ENCODE measurements at regions not wholly inside any gene's neighbourhood (a gene's known extent, or its start where the extent isn't known, plus 50 kb on each side); places are given as distances from the start of the nearest gene placed in this dataset.

DNA sequence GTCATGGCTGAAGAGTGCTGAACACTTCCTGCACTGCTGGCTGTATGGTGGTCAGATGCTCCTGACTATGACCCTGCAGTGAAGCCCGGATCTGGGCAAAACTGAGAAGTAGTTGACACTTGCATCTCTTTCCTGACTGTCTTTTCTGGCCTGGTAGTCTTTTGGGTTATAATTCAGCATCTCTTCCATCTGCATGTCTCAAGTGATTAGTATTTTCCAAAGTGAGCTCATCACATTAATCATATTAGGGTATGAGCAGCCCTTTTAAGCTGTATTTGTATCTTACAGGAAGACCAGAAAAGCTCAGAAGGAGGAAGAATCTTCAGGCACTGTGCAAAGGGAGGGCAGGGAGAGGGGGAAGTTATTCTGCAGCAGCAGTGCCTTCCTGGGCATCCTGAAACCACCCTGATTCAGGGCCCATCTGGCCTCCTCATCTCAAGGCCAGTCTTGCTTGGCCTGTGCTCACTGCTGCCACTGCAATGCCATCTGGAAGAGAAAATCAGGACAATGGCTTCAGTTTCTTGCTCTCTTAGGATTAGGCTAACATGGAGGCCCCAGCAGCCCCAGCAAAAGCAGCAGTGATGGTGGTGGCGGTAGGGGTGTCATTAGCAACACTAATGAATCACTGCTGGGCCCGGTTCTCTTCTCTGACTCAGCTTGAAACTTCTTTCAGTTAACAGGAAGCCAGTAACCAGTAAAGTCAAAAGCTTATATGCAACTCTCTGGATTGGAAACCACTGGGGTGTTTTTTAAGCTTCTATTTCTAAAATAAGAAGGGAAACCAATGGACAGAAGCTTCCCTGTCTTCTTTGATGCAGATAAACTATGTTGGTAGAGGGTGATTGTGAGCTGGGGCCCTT, 63.3 kb upstream of the WDR26 start:
- Histone ChIP-seq H3K9ac (ENCODE audit: low read length) (peak overlapping the region; percentile 49), H3K4me2 (ENCODE audit: low read length) (peak overlapping the region; percentile 86), H3K79me2 (ENCODE audit: low read length) (no peaks in the 10 kb centered on the region), H3K27ac (ENCODE audit: low read length) (peak overlapping the region; percentile 92), H3K4me1 (ENCODE audit: low read length) (peaks cover 57% of the 10 kb centered on the region), H4K20me1 (ENCODE audit: insufficient read depth, low read length) (no peaks in the 10 kb centered on the region), H3K27me3 (ENCODE audit: low read depth, low read length) (no peaks in the 10 kb centered on the region), H3K4me3 (ENCODE audit: low read length) (peak overlapping the region; percentile 53), H3K9me3 (ENCODE audit: insufficient read depth, low read length) (peaks cover 4% of the 10 kb centered on the region; the same call in 1 of the 2 replicates), H3K36me3 (replicated peaks; ENCODE audit: low read depth, low read length) (peaks cover 7% of the 10 kb centered on the region), H2AFZ (ENCODE audit: low read depth, low read length) (peak overlapping the region; percentile 58)
- TF ChIP-seq CTCF (IDR thresholded peaks at IDR 0.05; ENCODE audit: low read depth, low read length) (no peak), EZH2phosphoT487 (IDR thresholded peaks at IDR 0.05; ENCODE audit: low read depth) (no peak)

DNA sequence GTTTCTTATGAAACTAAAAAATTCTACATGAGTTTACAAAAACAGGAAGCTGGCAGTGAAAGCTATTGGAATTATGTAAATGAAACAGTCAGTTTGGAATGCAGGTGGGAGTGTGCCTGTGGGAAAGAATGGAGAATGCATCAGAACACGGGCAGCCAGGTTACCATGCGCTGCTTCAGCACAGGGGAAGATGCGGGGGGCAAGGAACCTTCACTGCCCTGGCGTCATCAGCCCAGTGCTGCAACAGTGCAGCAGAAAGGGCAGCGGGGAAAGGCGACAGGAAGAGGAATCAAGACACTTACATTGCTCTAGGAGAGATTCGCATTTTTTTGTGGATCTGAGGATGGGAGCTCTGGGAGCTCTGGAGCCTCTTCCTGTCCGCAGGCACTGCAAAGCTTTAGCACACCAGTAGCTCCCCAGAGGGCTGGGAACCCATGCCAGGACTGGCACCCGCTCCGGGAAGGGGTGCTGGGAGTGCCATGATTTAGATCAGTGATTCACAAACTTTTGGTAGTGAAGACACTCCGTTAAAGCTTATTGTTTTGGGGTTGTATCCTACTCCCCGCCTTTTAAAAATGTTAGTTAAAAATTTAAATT, 64.1 kb upstream of the WDR26 start:
- H4K20me1 ChIP-seq (ENCODE audit: insufficient read depth, low read length) = no peaks in the 10 kb centered on the region
- peak overlapping the region; percentile 58 for H2AFZ ChIP-seq (ENCODE audit: low read depth, low read length)
- peaks cover 4% of the 10 kb centered on the region; the same call in 1 of the 2 replicates for H3K9me3 ChIP-seq (ENCODE audit: insufficient read depth, low read length)
- H3K36me3 ChIP-seq (replicated peaks; ENCODE audit: low read depth, low read length) = peaks cover 7% of the 10 kb centered on the region
- peaks cover 64% of the 10 kb centered on the region for H3K4me1 ChIP-seq (ENCODE audit: low read length)
- peak overlapping the region; percentile 86 for H3K4me2 ChIP-seq (ENCODE audit: low read length)
- no peaks in the 10 kb centered on the region for H3K79me2 ChIP-seq (ENCODE audit: low read length)
- no peaks in the 10 kb centered on the region for H3K27me3 ChIP-seq (ENCODE audit: low read depth, low read length)
- H3K4me3 ChIP-seq (ENCODE audit: low read length) = peak overlapping the region; percentile 53
- peak overlapping the region; percentile 49; the same call in 1 of the 2 replicates for H3K9ac ChIP-seq (ENCODE audit: low read length)
- TF ChIP-seq CTCF (IDR thresholded peaks at IDR 0.05; ENCODE audit: low read depth, low read length) (no peak), EZH2phosphoT487 (IDR thresholded peaks at IDR 0.05; ENCODE audit: low read depth) (no peak)
- peak overlapping the region; percentile 92 for H3K27ac ChIP-seq (ENCODE audit: low read length)

DNA sequence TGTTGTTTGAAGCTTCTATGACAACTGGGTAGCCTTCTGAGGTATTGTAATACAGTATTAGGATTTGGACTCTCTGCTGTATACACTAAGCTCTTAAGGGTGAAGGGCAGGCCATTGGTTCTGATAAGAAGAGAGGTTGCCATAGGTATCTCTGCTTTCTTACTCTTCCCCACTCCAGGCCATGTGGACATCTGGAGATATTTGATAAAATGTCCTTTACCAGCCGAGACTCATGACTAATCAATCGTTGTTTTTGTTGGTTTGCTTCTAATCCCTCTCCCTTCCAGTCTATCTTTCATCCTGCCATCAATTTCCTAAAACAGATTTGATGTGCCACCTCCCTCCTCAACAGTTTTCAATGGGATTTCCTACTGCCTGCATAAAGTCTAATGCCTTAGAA, 64.6 kb upstream of the WDR26 start:
- Histone ChIP-seq H3K27ac (ENCODE audit: low read length) (peak overlapping the region; percentile 92), H3K4me3 (ENCODE audit: low read length) (no peak overlapping the region), H3K79me2 (ENCODE audit: low read length) (no peaks in the 10 kb centered on the region), H3K27me3 (ENCODE audit: low read depth, low read length) (no peaks in the 10 kb centered on the region), H3K4me1 (ENCODE audit: low read length) (peaks cover 70% of the 10 kb centered on the region), H2AFZ (ENCODE audit: low read depth, low read length) (no peak overlapping the region), H3K9me3 (ENCODE audit: insufficient read depth, low read length) (peaks cover 4% of the 10 kb centered on the region; the same call in 1 of the 2 replicates), H3K9ac (ENCODE audit: low read length) (no peak overlapping the region), H4K20me1 (ENCODE audit: insufficient read depth, low read length) (no peaks in the 10 kb centered on the region), H3K4me2 (ENCODE audit: low read length) (peak overlapping the region; percentile 86), H3K36me3 (replicated peaks; ENCODE audit: low read depth, low read length) (peaks cover 7% of the 10 kb centered on the region)
- TF ChIP-seq EZH2phosphoT487 (IDR thresholded peaks at IDR 0.05; ENCODE audit: low read depth) = no peak
- TF ChIP-seq CTCF (IDR thresholded peaks at IDR 0.05; ENCODE audit: low read depth, low read length) = no peak

- Histone ChIP-seq H3K27ac (ENCODE audit: low read length) (no peak overlapping the region), H3K4me3 (ENCODE audit: low read length) (no peak overlapping the region), H3K79me2 (ENCODE audit: low read length) (no peaks in the 10 kb centered on the region), H4K20me1 (ENCODE audit: insufficient read depth, low read length) (no peaks in the 10 kb centered on the region), H3K9ac (ENCODE audit: low read length) (no peak overlapping the region), H2AFZ (ENCODE audit: low read depth, low read length) (no peak overlapping the region), H3K27me3 (ENCODE audit: low read depth, low read length) (no peaks in the 10 kb centered on the region), H3K4me2 (ENCODE audit: low read length) (no peak overlapping the region), H3K36me3 (replicated peaks; ENCODE audit: low read depth, low read length) (peaks cover 7% of the 10 kb centered on the region), H3K9me3 (ENCODE audit: insufficient read depth, low read length) (peaks cover 4% of the 10 kb centered on the region; the same call in 1 of the 2 replicates), H3K4me1 (ENCODE audit: low read length) (peaks cover 63% of the 10 kb centered on the region)
- TF ChIP-seq CTCF (IDR thresholded peaks at IDR 0.05; ENCODE audit: low read depth, low read length) = no peak
Observed at GRCh38 chr1:224500796-224501195, 66.2 kb upstream of the WDR26 start.

Data from OCI-LY3 (cell line).